ENCODE measurements at regions not wholly inside any gene's neighbourhood (a gene's known extent, or its start where the extent isn't known, plus 50 kb on each side); places are given as distances from the start of the nearest gene placed in this dataset.

- Mint-ChIP-seq H3K36me3 (ENCODE audit: low read depth) (no peaks in the 10 kb centered on the region), H3K27me3 (peaks cover 4% of the 10 kb centered on the region), H3K9me3 (no peaks in the 10 kb centered on the region), H3K4me3 (no peak overlapping the region), H3K27ac (no peak overlapping the region), H3K4me1 (ENCODE audit: low read depth) (no peaks in the 10 kb centered on the region)
- Histone ChIP-seq H3K4me1 (ENCODE audit: insufficient read depth, low read length) (no peaks in the 10 kb centered on the region), H3K27ac (ENCODE audit: low read depth in 1 of 2, low read length in 2 of 2) (no peak overlapping the region), H3K36me3 (ENCODE audit: insufficient read depth, low read length) (no peaks in the 10 kb centered on the region), H3K4me3 (ENCODE audit: low read length) (no peak overlapping the region), H3K27me3 (ENCODE audit: control insufficient read depth in 1 of 2, insufficient read depth in 2 of 2, low read length in 2 of 2) (no peaks in the 10 kb centered on the region), H3K9me3 (ENCODE audit: control insufficient read depth in 1 of 2, insufficient read depth in 1 of 2, low read length in 2 of 2) (no peaks in the 10 kb centered on the region)
- no peak for TF ChIP-seq CTCF (IDR thresholded peaks at IDR 0.05)
- DNase-seq (no peak), ATAC-seq (ENCODE audit: poor library complexity) (no peak)
- intact Hi-C loops (cut with DNase I, micrococcal nuclease) = no loop called here
- POLR2A ChIA-PET = no interaction called here
- CTCF ChIA-PET = no interaction called here
Observed at GRCh38 chr6:132081338-132081737, 130.2 kb upstream of the CCN2 start.

GRCh38 chr6:132079286-132079685 is 128.1 kb upstream of the CCN2 start:
- CTCF ChIA-PET = no interaction called here
- DNase-seq (no peak), ATAC-seq (ENCODE audit: poor library complexity) (no peak)
- POLR2A ChIA-PET = no interaction called here
- H3K27ac ChIP-seq (ENCODE audit: low read depth in 1 of 2, low read length in 2 of 2) = no peak overlapping the region
- Mint-ChIP-seq H3K4me1 (ENCODE audit: low read depth) (no peaks in the 10 kb centered on the region), H3K4me3 (no peak overlapping the region), H3K36me3 (ENCODE audit: low read depth) (no peaks in the 10 kb centered on the region), H3K9me3 (no peaks in the 10 kb centered on the region), H3K27ac (no peak overlapping the region), H3K27me3 (no peaks in the 10 kb centered on the region)
- intact Hi-C loops (cut with DNase I, micrococcal nuclease) = no loop called here
- no peaks in the 10 kb centered on the region for H3K27me3 ChIP-seq (ENCODE audit: control insufficient read depth in 1 of 2, insufficient read depth in 2 of 2, low read length in 2 of 2)
- no peaks in the 10 kb centered on the region for H3K9me3 ChIP-seq (ENCODE audit: control insufficient read depth in 1 of 2, insufficient read depth in 1 of 2, low read length in 2 of 2)
- H3K4me3 ChIP-seq (ENCODE audit: low read length) = no peak overlapping the region
- TF ChIP-seq CTCF (IDR thresholded peaks at IDR 0.05) = no peak
- H3K36me3 ChIP-seq (ENCODE audit: insufficient read depth, low read length) = no peaks in the 10 kb centered on the region
- no peaks in the 10 kb centered on the region for H3K4me1 ChIP-seq (ENCODE audit: insufficient read depth, low read length)

- CTCF ChIA-PET = no interaction called here
- no peaks in the 10 kb centered on the region for H3K9me3 Mint-ChIP-seq
Observed at GRCh38 chr6:132076452-132076851, 125.3 kb upstream of the CCN2 start.

More at GRCh38 chr6:132076452-132076851, 125.3 kb upstream of the CCN2 start:
- Histone ChIP-seq H3K9me3 (ENCODE audit: control insufficient read depth in 1 of 2, insufficient read depth in 1 of 2, low read length in 2 of 2) (no peaks in the 10 kb centered on the region), H3K27me3 (ENCODE audit: control insufficient read depth in 1 of 2, insufficient read depth in 2 of 2, low read length in 2 of 2) (no peaks in the 10 kb centered on the region), H3K4me3 (ENCODE audit: low read length) (no peak overlapping the region), H3K36me3 (ENCODE audit: insufficient read depth, low read length) (no peaks in the 10 kb centered on the region), H3K27ac (ENCODE audit: low read depth in 1 of 2, low read length in 2 of 2) (no peak overlapping the region), H3K4me1 (ENCODE audit: insufficient read depth, low read length) (no peaks in the 10 kb centered on the region)
- ATAC-seq (ENCODE audit: poor library complexity) (no peak), DNase-seq (no peak)
- Mint-ChIP-seq H3K4me3 (no peak overlapping the region), H3K27me3 (no peaks in the 10 kb centered on the region), H3K36me3 (ENCODE audit: low read depth) (no peaks in the 10 kb centered on the region), H3K27ac (no peak overlapping the region), H3K4me1 (ENCODE audit: low read depth) (no peaks in the 10 kb centered on the region)
- TF ChIP-seq CTCF (IDR thresholded peaks at IDR 0.05) = no peak
- intact Hi-C loops (cut with DNase I, micrococcal nuclease) = no loop called here
- POLR2A ChIA-PET = no interaction called here
